ENCODE measurements at regions not wholly inside any gene's neighbourhood (a gene's known extent, or its start where the extent isn't known, plus 50 kb on each side); places are given as distances from the start of the nearest gene placed in this dataset.

DNA sequence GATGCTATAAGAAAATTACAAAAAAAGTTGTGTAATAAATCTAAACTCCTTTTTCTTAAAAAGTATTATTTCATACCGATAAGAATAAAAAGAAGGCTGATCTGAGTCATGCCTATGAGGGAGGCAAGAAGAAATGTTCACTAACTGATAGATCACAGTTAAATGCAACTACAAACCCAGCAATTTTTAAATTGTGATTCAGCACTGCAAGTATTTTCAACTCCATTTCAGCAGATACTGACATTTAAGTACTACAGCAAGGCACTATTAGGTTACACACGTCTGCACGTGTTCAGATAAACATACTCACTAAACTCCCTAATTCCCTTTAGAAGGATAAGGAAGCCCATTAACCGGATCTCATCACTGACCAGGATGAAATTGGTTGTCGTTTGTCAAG lies 213.3 kb upstream of the ZRANB2 start:
- no peak for TF ChIP-seq POLR2A (IDR thresholded peaks at IDR 0.05; ENCODE audit: low read length)
- no peak for TF ChIP-seq GATA1 (IDR thresholded peaks at IDR 0.05; ENCODE audit: low read depth, low read length)
